ENCODE measurements at regions not wholly inside any gene's neighbourhood (a gene's known extent, or its start where the extent isn't known, plus 50 kb on each side); places are given as distances from the start of the nearest gene placed in this dataset.

DNA sequence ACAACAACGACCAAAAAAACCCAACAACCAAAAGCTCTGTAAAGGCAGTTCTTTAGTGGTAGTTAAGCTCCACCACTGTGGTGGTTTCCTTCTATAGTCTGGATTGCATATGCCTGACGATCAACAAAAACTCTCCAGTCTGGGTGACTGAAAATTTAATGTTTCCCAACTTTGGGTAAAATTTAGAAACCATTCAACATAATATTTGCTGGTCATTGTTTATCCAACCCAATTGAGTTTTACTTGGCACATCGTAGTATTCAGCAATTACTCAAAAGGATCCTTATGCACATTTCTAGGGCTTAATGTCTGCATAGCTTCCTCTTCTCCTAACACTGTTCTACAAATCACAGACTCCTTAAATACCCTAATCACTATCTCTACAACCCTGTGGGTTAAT is 1080.2 kb upstream of the NRXN1 start:
- TF ChIP-seq, protein P1, sequence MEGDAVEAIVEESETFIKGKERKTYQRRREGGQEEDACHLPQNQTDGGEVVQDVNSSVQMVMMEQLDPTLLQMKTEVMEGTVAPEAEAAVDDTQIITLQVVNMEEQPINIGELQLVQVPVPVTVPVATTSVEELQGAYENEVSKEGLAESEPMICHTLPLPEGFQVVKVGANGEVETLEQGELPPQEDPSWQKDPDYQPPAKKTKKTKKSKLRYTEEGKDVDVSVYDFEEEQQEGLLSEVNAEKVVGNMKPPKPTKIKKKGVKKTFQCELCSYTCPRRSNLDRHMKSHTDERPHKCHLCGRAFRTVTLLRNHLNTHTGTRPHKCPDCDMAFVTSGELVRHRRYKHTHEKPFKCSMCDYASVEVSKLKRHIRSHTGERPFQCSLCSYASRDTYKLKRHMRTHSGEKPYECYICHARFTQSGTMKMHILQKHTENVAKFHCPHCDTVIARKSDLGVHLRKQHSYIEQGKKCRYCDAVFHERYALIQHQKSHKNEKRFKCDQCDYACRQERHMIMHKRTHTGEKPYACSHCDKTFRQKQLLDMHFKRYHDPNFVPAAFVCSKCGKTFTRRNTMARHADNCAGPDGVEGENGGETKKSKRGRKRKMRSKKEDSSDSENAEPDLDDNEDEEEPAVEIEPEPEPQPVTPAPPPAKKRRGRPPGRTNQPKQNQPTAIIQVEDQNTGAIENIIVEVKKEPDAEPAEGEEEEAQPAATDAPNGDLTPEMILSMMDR (tag by site-specific recombination; IDR thresholded peaks at IDR 0.05): no peak
- TF ChIP-seq ZNF747 (tag by site-specific recombination; IDR thresholded peaks at IDR 0.05) (no peak), ZSCAN23 (tag by site-specific recombination; IDR thresholded peaks at IDR 0.05) (no peak), HOXC10 (CRISPR knock-in tag; IDR thresholded peaks at IDR 0.05) (no peak), ZNF785 (tag by site-specific recombination; IDR thresholded peaks at IDR 0.05) (no peak), ZNF600 (tag by site-specific recombination; IDR thresholded peaks at IDR 0.05) (no peak)
- TF ChIP-seq, protein P2, sequence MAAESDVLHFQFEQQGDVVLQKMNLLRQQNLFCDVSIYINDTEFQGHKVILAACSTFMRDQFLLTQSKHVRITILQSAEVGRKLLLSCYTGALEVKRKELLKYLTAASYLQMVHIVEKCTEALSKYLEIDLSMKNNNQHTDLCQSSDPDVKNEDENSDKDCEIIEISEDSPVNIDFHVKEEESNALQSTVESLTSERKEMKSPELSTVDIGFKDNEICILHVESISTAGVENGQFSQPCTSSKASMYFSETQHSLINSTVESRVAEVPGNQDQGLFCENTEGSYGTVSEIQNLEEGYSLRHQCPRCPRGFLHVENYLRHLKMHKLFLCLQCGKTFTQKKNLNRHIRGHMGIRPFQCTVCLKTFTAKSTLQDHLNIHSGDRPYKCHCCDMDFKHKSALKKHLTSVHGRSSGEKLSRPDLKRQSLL (tag by site-specific recombination; IDR thresholded peaks at IDR 0.05): no peak
